GM12878 (cell line): ENCODE measurements at regions not wholly inside any gene's neighbourhood (a gene's known extent, or its start where the extent isn't known, plus 50 kb on each side); places are given as distances from the start of the nearest gene placed in this dataset.

Experiments used
- ATAC-seq: fragments of 200-7000 bp; cut with Tn5 transposase; 3 replicates; pipeline ENCODE4 v1.9.1; 2020; ENCODE audit warnings: mild to moderate bottlenecking, moderate library complexity
- BruUV-seq: library from RNA; stranded (reverse); fragments of 400-500 nt; replicated peaks from 2 replicates; lab custom pipeline; 2021; lab: Mats Ljungman, UMichigan
- CTCF ChIA-PET: fragments of 300-600 bp; sonication (Branson Sonifier 250); formaldehyde crosslinking; extraction: SDS; loops from one replicate; lab custom pipeline; 2021; ENCODE audit warnings: inconsistent platforms; lab: Yijun Ruan, JAX
- POLR2A ChIA-PET: fragments of 350-600 bp; formaldehyde crosslinking; extraction: SDS; loops from one replicate; lab custom pipeline; 2021; ENCODE audit warnings: inconsistent platforms; lab: Charles Lee
- RAD21 ChIA-PET: fragments of 300-600 bp; sonication (Branson Sonifier 250); formaldehyde crosslinking; loops from one replicate; lab custom pipeline; 2023; ENCODE audit warnings: antibody characterized with exemption; ENCODE audit not compliant: unreplicated experiment; lab: Charles Lee
- SMC1A ChIA-PET: fragments of 300-600 bp; sonication (Branson Sonifier 250); formaldehyde crosslinking; loops from one replicate; lab custom pipeline; 2023; ENCODE audit not compliant: unreplicated experiment, uncharacterized antibody; lab: Charles Lee
- DNase-seq: peaks from one replicate; pipeline ENCODE4 v3.0.0-alpha.2; 2011; ENCODE audit warnings: low read depth, low spot score
- FAIRE-seq: peaks from 3 replicates; lab custom pipeline; 2011; peaks lifted over from hg19 to GRCh38; lab: Jason Lieb, UNC
- H2AFZ ChIP-seq: 2 replicates; pipeline ENCODE4 v1.6.0; 2011; ENCODE audit warnings: low read depth, low read length, control low read depth; ENCODE audit not compliant: control insufficient read depth
- H3K27ac ChIP-seq: 2 replicates; pipeline ENCODE4 v1.5.1; 2011; ENCODE audit warnings: control low read depth; ENCODE audit not compliant: control insufficient read depth, insufficient read depth
- H3K27me3 ChIP-seq, 2 experiments: replicated peaks in 1 of 2; 2 replicates each; pipeline versions ENCODE4 v1.6.0 to v1.6.1; 2011; ENCODE audit warnings: low read length in 1 of 2; ENCODE audit not compliant: control insufficient read depth in 2 of 2, insufficient read depth in 2 of 2
- H3K36me3 ChIP-seq, 2 experiments: 2 replicates each; pipeline ENCODE4 v1.5.1; 2011; ENCODE audit warnings: low read length in 1 of 2; ENCODE audit not compliant: control insufficient read depth in 2 of 2, insufficient read depth in 2 of 2
- H3K4me1 ChIP-seq: 2 replicates; pipeline ENCODE4 v1.6.1; 2011; ENCODE audit warnings: mild to moderate bottlenecking, low read length, moderate library complexity, mixed read lengths; ENCODE audit not compliant: control insufficient read depth, insufficient read depth
- H3K4me2 ChIP-seq: 2 replicates; pipeline ENCODE4 v1.6.0; 2011; ENCODE audit warnings: control low read depth; ENCODE audit not compliant: control insufficient read depth, insufficient read depth
- H3K4me3 ChIP-seq: fragments of 200-600 bp; sonication (generic); 2 replicates; pipeline ENCODE4 v1.5.1; 2016
- H3K79me2 ChIP-seq: 2 replicates; pipeline ENCODE4 v1.6.0; 2011; ENCODE audit warnings: low read length; ENCODE audit not compliant: control insufficient read depth, insufficient read depth
- H3K9ac ChIP-seq: 2 replicates; pipeline ENCODE4 v1.8.0; 2011; ENCODE audit warnings: low read length, control low read depth, mixed read lengths; ENCODE audit not compliant: control insufficient read depth, insufficient read depth
- H3K9me3 ChIP-seq: replicated peaks from 3 replicates; pipeline ENCODE4 v1.5.1; 2011; ENCODE audit warnings: mild to moderate bottlenecking, low read length; ENCODE audit not compliant: control insufficient read depth, insufficient read depth
- H4K20me1 ChIP-seq: 2 replicates; pipeline ENCODE4 v1.6.0; 2011; ENCODE audit not compliant: control insufficient read depth, insufficient read depth
- BHLHE40 ChIP-seq, 2 experiments: fragments of 450-650 bp in 1 of 2; IDR thresholded peaks; 2 replicates each; pipeline ENCODE4 v1.6.1; 2011 to 2017; ENCODE audit warnings: low read depth in 2 of 2, borderline replicate concordance in 1 of 2, improper control_type of control experiment in 1 of 2, low read length in 1 of 2, mild to moderate bottlenecking in 1 of 2
- DPF2 ChIP-seq: fragments of 450-650 bp; IDR thresholded peaks from 2 replicates; pipeline ENCODE4 v1.6.1; 2017; ENCODE audit warnings: mild to moderate bottlenecking
- EP300 ChIP-seq, 2 experiments: fragments of 150-350 bp in 1 of 2; IDR thresholded peaks; 2 replicates each; pipeline ENCODE4 v1.6.1; 2011 to 2012; ENCODE audit warnings: low read depth in 2 of 2, low read length in 2 of 2, borderline replicate concordance in 1 of 2, improper control_type of control experiment in 1 of 2, inconsistent platforms in 1 of 2; ENCODE audit not compliant: control insufficient read depth in 1 of 2
- HDAC6 ChIP-seq: fragments of 200-600 bp; sonication (generic); IDR thresholded peaks from one replicate; pipeline ENCODE4 v1.8.0; 2017; ENCODE audit warnings: antibody characterized with exemption; ENCODE audit not compliant: unreplicated experiment
- MEF2A ChIP-seq: IDR thresholded peaks from 2 replicates; pipeline ENCODE4 v1.6.1; 2011; ENCODE audit warnings: low read depth, mild to moderate bottlenecking, low read length, moderate library complexity; ENCODE audit not compliant: insufficient read depth
- MTA3 ChIP-seq: IDR thresholded peaks from 2 replicates; pipeline ENCODE4 v1.6.1; 2012; ENCODE audit warnings: low read length, inconsistent platforms, borderline replicate concordance
- MYB ChIP-seq: fragments of 150-350 bp; IDR thresholded peaks from 2 replicates; pipeline ENCODE4 v1.6.1; 2014; ENCODE audit warnings: mild to moderate bottlenecking, low read depth, low read length, borderline replicate concordance
- PAX8 ChIP-seq: fragments of 450-650 bp; IDR thresholded peaks from 2 replicates; pipeline ENCODE4 v1.6.1; 2017; ENCODE audit warnings: mild to moderate bottlenecking, moderate library complexity
- RB1 ChIP-seq: fragments of 450-650 bp; formaldehyde crosslinking; IDR thresholded peaks from 2 replicates; pipeline ENCODE4 v1.6.1; 2017; ENCODE audit warnings: mild to moderate bottlenecking, borderline replicate concordance
- RUNX3 ChIP-seq: IDR thresholded peaks from 2 replicates; pipeline ENCODE4 v1.6.1; 2012; ENCODE audit warnings: low read length, inconsistent platforms
- SIX5 ChIP-seq: IDR thresholded peaks from 2 replicates; pipeline ENCODE4 v1.6.1; 2011; ENCODE audit warnings: mild to moderate bottlenecking, low read depth, low read length, moderate library complexity; ENCODE audit not compliant: severe bottlenecking
- SUPT20H ChIP-seq: IDR thresholded peaks from 2 replicates; pipeline ENCODE4 v1.6.1; 2011; ENCODE audit warnings: low read depth, mild to moderate bottlenecking, low read length, moderate library complexity, borderline replicate concordance; ENCODE audit not compliant: control insufficient read depth
- ZNF622 ChIP-seq: fragments of 450-650 bp; IDR thresholded peaks from 2 replicates; pipeline ENCODE4 v1.6.1; 2017; ENCODE audit warnings: mild to moderate bottlenecking, inconsistent platforms
- WGBS: methylation state at CpG from one replicate; pipeline ENCODE4 v1.1.6; 2016; ENCODE audit warnings: low lambda C conversion rate; ENCODE audit not compliant: insufficient replicate concordance, insufficient coverage; ENCODE audit errors: missing lambda C conversion rate; 5-methylcytosine and 5-hydroxymethylcytosine counted together
- in situ Hi-C: fragments of 300-500 bp; cut with MboI; formaldehyde crosslinking; loops from 9 replicates; pipeline ENCODE4 v1.14.3; 2018; ENCODE audit warnings: mixed read lengths
- intact Hi-C: fragments of 100-400 bp; cut with micrococcal nuclease; formaldehyde crosslinking; loops from one replicate; pipeline ENCODE4 v1.14.2; 2022; ENCODE audit not compliant: unreplicated experiment
- TF ChIP-seq, protein P1 (sequence below): fragments of 450-650 bp; IDR thresholded peaks from 2 replicates; pipeline ENCODE4 v1.6.1; 2017; ENCODE audit warnings: borderline replicate concordance
- TF ChIP-seq, protein P2 (sequence below): fragments of 450-650 bp; IDR thresholded peaks from 2 replicates; pipeline ENCODE4 v1.6.1; 2016; ENCODE audit warnings: mild to moderate bottlenecking
- TF ChIP-seq, protein P3 (sequence below): fragments of 450-650 bp; IDR thresholded peaks from 2 replicates; pipeline ENCODE4 v1.6.1; 2017; ENCODE audit warnings: mild to moderate bottlenecking
- TF ChIP-seq, protein P4 (sequence below): fragments of 450-650 bp; IDR thresholded peaks from 2 replicates; pipeline ENCODE4 v1.6.1; 2017; ENCODE audit warnings: mild to moderate bottlenecking, moderate library complexity

DNA sequence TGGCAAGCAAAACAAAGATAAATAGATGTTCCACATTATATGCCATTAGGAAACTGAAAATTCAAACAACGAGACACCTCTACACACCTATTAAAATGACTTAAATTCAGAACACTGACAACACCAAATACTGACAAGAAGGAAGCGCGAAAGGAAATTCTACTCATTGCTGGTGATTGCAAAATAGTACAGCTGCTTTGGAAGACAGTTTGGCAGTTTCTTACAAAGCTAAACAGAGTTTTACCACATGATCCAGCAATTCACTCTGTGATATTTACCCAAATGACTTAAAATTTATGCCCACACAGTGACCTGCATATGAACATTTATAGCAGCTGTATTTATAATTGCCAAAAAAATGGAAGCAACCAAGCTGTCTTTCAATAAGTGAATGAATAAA is 232.6 kb downstream of the CASP12 start:
- FAIRE-seq (no peak), ATAC-seq (no peak)
- CTCF ChIA-PET = no interaction called here

More for the DNA sequence above, 232.6 kb downstream of the CASP12 start:
- RAD21 ChIA-PET = no interaction called here
- TF ChIP-seq, protein P1, sequence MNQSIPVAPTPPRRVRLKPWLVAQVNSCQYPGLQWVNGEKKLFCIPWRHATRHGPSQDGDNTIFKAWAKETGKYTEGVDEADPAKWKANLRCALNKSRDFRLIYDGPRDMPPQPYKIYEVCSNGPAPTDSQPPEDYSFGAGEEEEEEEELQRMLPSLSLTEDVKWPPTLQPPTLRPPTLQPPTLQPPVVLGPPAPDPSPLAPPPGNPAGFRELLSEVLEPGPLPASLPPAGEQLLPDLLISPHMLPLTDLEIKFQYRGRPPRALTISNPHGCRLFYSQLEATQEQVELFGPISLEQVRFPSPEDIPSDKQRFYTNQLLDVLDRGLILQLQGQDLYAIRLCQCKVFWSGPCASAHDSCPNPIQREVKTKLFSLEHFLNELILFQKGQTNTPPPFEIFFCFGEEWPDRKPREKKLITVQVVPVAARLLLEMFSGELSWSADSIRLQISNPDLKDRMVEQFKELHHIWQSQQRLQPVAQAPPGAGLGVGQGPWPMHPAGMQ = no peak
- TF ChIP-seq MYB = no peak
- TF ChIP-seq MTA3 = no peak
- TF ChIP-seq RB1 = no peak
- TF ChIP-seq, protein P2, sequence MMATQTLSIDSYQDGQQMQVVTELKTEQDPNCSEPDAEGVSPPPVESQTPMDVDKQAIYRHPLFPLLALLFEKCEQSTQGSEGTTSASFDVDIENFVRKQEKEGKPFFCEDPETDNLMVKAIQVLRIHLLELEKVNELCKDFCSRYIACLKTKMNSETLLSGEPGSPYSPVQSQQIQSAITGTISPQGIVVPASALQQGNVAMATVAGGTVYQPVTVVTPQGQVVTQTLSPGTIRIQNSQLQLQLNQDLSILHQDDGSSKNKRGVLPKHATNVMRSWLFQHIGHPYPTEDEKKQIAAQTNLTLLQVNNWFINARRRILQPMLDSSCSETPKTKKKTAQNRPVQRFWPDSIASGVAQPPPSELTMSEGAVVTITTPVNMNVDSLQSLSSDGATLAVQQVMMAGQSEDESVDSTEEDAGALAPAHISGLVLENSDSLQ = no peak
- TF ChIP-seq PAX8 = no peak
- TF ChIP-seq, protein P3, sequence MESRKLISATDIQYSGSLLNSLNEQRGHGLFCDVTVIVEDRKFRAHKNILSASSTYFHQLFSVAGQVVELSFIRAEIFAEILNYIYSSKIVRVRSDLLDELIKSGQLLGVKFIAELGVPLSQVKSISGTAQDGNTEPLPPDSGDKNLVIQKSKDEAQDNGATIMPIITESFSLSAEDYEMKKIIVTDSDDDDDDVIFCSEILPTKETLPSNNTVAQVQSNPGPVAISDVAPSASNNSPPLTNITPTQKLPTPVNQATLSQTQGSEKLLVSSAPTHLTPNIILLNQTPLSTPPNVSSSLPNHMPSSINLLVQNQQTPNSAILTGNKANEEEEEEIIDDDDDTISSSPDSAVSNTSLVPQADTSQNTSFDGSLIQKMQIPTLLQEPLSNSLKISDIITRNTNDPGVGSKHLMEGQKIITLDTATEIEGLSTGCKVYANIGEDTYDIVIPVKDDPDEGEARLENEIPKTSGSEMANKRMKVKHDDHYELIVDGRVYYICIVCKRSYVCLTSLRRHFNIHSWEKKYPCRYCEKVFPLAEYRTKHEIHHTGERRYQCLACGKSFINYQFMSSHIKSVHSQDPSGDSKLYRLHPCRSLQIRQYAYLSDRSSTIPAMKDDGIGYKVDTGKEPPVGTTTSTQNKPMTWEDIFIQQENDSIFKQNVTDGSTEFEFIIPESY = no peak
- TF ChIP-seq SUPT20H = no peak
- no peak for TF ChIP-seq RUNX3
- no peak for TF ChIP-seq HDAC6
- no peak for TF ChIP-seq SIX5
- TF ChIP-seq MEF2A = no peak
- TF ChIP-seq, protein P4, sequence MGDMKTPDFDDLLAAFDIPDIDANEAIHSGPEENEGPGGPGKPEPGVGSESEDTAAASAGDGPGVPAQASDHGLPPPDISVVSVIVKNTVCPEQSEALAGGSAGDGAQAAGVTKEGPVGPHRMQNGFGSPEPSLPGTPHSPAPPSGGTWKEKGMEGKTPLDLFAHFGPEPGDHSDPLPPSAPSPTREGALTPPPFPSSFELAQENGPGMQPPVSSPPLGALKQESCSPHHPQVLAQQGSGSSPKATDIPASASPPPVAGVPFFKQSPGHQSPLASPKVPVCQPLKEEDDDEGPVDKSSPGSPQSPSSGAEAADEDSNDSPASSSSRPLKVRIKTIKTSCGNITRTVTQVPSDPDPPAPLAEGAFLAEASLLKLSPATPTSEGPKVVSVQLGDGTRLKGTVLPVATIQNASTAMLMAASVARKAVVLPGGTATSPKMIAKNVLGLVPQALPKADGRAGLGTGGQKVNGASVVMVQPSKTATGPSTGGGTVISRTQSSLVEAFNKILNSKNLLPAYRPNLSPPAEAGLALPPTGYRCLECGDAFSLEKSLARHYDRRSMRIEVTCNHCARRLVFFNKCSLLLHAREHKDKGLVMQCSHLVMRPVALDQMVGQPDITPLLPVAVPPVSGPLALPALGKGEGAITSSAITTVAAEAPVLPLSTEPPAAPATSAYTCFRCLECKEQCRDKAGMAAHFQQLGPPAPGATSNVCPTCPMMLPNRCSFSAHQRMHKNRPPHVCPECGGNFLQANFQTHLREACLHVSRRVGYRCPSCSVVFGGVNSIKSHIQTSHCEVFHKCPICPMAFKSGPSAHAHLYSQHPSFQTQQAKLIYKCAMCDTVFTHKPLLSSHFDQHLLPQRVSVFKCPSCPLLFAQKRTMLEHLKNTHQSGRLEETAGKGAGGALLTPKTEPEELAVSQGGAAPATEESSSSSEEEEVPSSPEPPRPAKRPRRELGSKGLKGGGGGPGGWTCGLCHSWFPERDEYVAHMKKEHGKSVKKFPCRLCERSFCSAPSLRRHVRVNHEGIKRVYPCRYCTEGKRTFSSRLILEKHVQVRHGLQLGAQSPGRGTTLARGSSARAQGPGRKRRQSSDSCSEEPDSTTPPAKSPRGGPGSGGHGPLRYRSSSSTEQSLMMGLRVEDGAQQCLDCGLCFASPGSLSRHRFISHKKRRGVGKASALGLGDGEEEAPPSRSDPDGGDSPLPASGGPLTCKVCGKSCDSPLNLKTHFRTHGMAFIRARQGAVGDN = no peak
- TF ChIP-seq ZNF622 = no peak
- no peak for TF ChIP-seq BHLHE40 (IDR thresholded peaks at IDR 0.05; ENCODE audit: borderline replicate concordance in 1 of 2, low read depth in 2 of 2, low read length in 1 of 2)
- TF ChIP-seq EP300 (IDR thresholded peaks at IDR 0.05; ENCODE audit: borderline replicate concordance in 1 of 2, control insufficient read depth in 1 of 2, low read depth in 2 of 2, low read length in 2 of 2) = no peak
- no peak for TF ChIP-seq DPF2
- H3K79me2 ChIP-seq = no peaks in the 10 kb centered on the region
- H3K4me1 ChIP-seq = no peaks in the 10 kb centered on the region
- H3K27me3 ChIP-seq = no peaks in the 10 kb centered on the region
- H3K9me3 ChIP-seq = no peaks in the 10 kb centered on the region
- SMC1A ChIA-PET = no interaction called here
- in situ Hi-C loops = no loop called here
- no TSS peak for BruUV-seq
- WGBS = 52% methylated on average over 3 of the region's 3 CpGs
- no peak overlapping the region for H3K4me3 ChIP-seq
- H3K9ac ChIP-seq = no peak overlapping the region
- H4K20me1 ChIP-seq = no peaks in the 10 kb centered on the region
- intact Hi-C loops = no loop called here
- H3K4me2 ChIP-seq = no peak overlapping the region
- no peak overlapping the region for H2AFZ ChIP-seq
- POLR2A ChIA-PET = no interaction called here
- H3K36me3 ChIP-seq = no peaks in the 10 kb centered on the region
- no peak overlapping the region for H3K27ac ChIP-seq
- no peak for DNase-seq
